NCI-H526 (cell line): ENCODE measurements at regions not wholly inside any gene's neighbourhood (a gene's known extent, or its start where the extent isn't known, plus 50 kb on each side); places are given as distances from the start of the nearest gene placed in this dataset.
A peak's percentile ranks its signal among the peaks of the same experiment; 100 is the strongest.
"Not testable (repeated sequence)": the region's sequence is repeated elsewhere in the genome, so short reads cannot be mapped to it uniquely, and the experiment has no call there.

Experiments used
- DNase-seq, 2 experiments: peaks; one replicate each; lab custom pipeline; 2025; lab: John Stamatoyannopoulos, UW

DNA sequence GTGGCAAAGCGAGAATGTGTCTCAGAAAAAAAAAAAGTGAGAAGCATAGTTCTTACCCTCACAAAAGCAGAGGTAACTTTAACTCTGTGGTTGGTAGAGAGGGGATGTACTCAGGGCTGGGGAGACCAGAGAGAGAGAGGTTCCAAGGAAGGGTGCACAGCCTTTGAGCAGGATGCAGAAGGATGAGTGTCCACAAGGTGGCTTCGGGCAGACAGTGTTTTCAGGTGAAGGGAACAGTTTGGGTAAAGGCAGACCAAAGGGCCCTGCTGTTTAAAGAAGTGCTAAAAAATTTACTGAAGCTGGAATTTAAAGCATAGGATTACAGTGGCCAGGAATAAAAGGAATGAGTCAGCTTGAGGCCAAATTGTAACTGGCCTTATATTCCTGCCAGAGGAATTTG is 2240.6 kb downstream of the EPHA3 start:
- not testable (repeated sequence) for DNase-seq

- not testable (repeated sequence) for DNase-seq
Observed at GRCh38 chr3:91349072-91349471, 2241.7 kb downstream of the EPHA3 start.

GRCh38 chr3:91352161-91352560 is 2244.7 kb downstream of the EPHA3 start:
- not testable (repeated sequence) for DNase-seq

GRCh38 chr3:91359278-91359677 is 2251.9 kb downstream of the EPHA3 start:
- not testable (repeated sequence) for DNase-seq

GRCh38 chr3:91383100-91383894 is 2275.9 kb downstream of the EPHA3 start:
- DNase-seq = not testable (repeated sequence)

- not testable (repeated sequence) for DNase-seq
Observed at GRCh38 chr3:91403938-91404337, 2296.5 kb downstream of the EPHA3 start.

- DNase-seq = not testable (repeated sequence)
Observed at GRCh38 chr3:91442063-91442462, 2334.6 kb downstream of the EPHA3 start.

GRCh38 chr3:91442483-91442882 is 2335.1 kb downstream of the EPHA3 start:
- DNase-seq = not testable (repeated sequence)

DNA sequence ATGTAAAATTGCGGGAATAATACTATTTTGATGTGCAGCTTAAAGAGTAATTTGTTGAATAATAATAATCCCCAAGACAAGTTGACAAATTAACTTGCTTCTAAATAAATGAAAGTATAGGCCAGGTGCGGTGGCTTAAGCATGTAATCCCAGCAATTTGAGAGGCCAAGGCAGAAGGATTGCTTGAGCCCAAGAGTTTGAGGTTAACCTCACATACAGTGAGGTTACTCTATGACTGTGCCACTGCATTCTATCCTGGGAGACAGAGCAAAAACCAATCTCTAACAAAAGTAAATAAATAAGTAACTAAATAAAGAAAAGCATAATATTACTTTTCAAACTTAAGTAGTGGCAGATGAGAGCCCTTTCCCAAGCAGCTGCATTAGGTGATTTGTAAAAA is 2341.0 kb downstream of the EPHA3 start:
- not testable (repeated sequence) for DNase-seq

DNA sequence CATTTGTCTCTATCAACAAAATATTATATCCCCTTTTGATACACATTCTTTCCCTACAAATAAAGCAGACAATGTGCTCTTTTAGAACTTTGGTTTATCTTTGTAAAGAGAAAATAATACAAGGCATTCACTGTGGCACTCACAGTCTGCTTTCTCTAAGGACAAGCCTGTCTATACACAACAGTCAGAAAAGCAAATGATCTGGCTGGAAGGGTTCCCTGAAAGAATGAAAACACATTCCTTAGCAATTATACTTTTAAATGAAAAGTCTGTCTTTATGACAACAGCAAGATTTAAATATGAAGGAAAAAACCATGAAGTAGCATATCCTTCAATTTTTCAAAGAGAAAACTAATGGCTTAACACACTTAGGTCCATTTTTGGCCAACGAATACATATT is 2359.1 kb downstream of the EPHA3 start:
- DNase-seq = not testable (repeated sequence)

GRCh38 chr3:91469251-91469650 is 2361.8 kb downstream of the EPHA3 start:
- DNase-seq = peak in 1 of 2 experiments; percentile 1

- DNase-seq = peak; percentile 1 to 24
Observed at GRCh38 chr3:91485026-91485425, 2377.6 kb downstream of the EPHA3 start.

DNA sequence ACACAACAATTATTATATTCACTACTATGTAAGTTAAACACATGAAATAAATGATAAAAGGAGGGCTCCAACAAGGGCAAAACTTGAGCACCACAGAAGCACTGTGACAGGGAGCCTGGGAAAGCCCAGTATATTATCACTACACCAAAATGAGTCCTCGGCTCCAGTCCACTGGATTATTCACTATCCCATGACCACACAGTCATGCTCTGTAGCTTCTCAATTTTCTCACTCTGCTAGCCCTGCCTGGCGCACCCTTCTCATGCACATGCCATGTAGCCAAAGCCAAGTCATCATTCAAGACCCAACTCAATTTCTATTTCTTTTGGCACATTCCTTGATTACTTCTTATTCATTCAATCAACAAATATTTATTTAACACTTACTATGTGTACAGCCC is 2378.5 kb downstream of the EPHA3 start:
- not testable (repeated sequence) for DNase-seq

GRCh38 chr3:91497712-91498111 is 2390.3 kb downstream of the EPHA3 start:
- not testable (repeated sequence) for DNase-seq

DNA sequence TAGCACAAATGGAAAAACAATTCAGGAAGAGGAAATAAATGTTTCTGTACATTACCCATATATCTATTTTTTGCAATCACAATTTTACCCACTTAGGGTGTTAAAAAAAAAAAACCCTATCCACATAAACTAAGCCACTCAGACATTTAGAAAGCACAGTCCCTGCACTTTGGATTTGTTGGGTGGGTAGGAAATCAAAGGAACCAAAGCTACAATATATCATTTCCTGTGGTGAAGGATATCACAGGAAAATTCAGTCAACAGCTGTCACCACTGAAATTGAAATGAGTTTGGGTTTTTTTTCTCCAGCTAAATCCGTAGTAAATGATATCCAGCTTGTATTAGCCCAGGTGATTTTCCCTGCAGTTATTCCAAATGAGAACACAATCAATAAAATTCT is 2392.4 kb downstream of the EPHA3 start:
- DNase-seq = not testable (repeated sequence)

GRCh38 chr3:91504874-91505273 is 2397.5 kb downstream of the EPHA3 start:
- DNase-seq = not testable (repeated sequence)
